CD4-positive, alpha-beta T cell treated with Interleukin-10 for 1 hour (primary cell): ENCODE measurements at regions not wholly inside any gene's neighbourhood (a gene's known extent, or its start where the extent isn't known, plus 50 kb on each side); places are given as distances from the start of the nearest gene placed in this dataset.

ENCODE experiments used
- DNase-seq: peaks from one replicate; pipeline ENCODE4 v3.0.0-alpha.2; 2020

- DNase-seq, result no peak
Observed at GRCh38 chr14:38839694-38840365, 263.2 kb downstream of the SEC23A start.

GRCh38 chr14:38838979-38839323 is 264.1 kb downstream of the SEC23A start:
- DNase-seq, result no peak

- DNase-seq, result no peak
Observed at GRCh38 chr14:38838049-38838978, 264.7 kb downstream of the SEC23A start.

- no peak for DNase-seq
Observed at GRCh38 chr14:38837343-38838048, 265.5 kb downstream of the SEC23A start.

- no peak for DNase-seq
Observed at GRCh38 chr14:38836539-38836938, 266.5 kb downstream of the SEC23A start.

- DNase-seq, result no peak
Observed at GRCh38 chr14:38835874-38836273, 267.2 kb downstream of the SEC23A start.

GRCh38 chr14:38828183-38828827 is 274.7 kb downstream of the SEC23A start:
- DNase-seq, result no peak

GRCh38 chr14:38824706-38825105 is 278.3 kb downstream of the SEC23A start:
- DNase-seq, result no peak

- DNase-seq, result no peak
Observed at GRCh38 chr14:38818555-38818954, 284.5 kb downstream of the SEC23A start.

GRCh38 chr14:38808734-38809455 is 294.1 kb downstream of the SEC23A start:
- no peak for DNase-seq

GRCh38 chr14:38799671-38800070 is 303.4 kb downstream of the SEC23A start:
- no peak for DNase-seq

- DNase-seq, result no peak
Observed at GRCh38 chr14:38794677-38795076, 308.4 kb downstream of the SEC23A start.

- DNase-seq, result no peak
Observed at GRCh38 chr14:38791862-38792261, 311.2 kb downstream of the SEC23A start.

- no peak for DNase-seq
Observed at GRCh38 chr14:38790916-38791315, 312.1 kb downstream of the SEC23A start.

GRCh38 chr14:38789805-38790204 is 313.2 kb downstream of the SEC23A start:
- DNase-seq, result no peak

GRCh38 chr14:38788060-38788459 is 315.0 kb downstream of the SEC23A start:
- DNase-seq, result no peak

- DNase-seq, result no peak
Observed at GRCh38 chr14:38786921-38787320, 316.1 kb downstream of the SEC23A start.

- no peak for DNase-seq
Observed at GRCh38 chr14:38777401-38777800, 325.6 kb downstream of the SEC23A start.

GRCh38 chr14:38775986-38776385 is 327.0 kb downstream of the SEC23A start:
- no peak for DNase-seq

GRCh38 chr14:38774162-38774561 is 328.9 kb downstream of the SEC23A start:
- no peak for DNase-seq

- DNase-seq, result no peak
Observed at GRCh38 chr14:38770251-38770650, 332.8 kb downstream of the SEC23A start.

- DNase-seq, result no peak
Observed at GRCh38 chr14:38762845-38763244, 340.2 kb downstream of the SEC23A start.
